ENCODE measurements at regions not wholly inside any gene's neighbourhood (a gene's known extent, or its start where the extent isn't known, plus 50 kb on each side); places are given as distances from the start of the nearest gene placed in this dataset.

DNA sequence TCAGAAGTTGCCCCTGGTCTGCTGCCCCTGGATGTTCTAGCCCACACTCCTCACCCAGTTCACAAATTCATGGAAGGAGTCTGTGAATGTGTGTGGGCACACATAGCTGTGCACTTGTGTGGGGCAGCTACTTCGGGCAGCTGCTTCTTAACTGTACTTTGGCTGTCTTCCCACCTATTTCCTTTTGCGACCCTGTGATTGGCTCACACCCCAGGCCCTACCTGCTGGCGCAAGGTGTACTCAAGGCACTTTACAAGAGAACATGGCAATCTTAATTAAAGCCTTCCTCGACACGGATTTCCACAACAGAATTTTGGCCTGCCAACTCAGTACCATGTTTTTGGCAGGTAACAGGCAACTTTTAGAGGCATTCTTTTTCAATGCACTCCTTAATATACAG lies 86.5 kb upstream of the CTTNBP2NL start:
- TF ChIP-seq, protein P1, sequence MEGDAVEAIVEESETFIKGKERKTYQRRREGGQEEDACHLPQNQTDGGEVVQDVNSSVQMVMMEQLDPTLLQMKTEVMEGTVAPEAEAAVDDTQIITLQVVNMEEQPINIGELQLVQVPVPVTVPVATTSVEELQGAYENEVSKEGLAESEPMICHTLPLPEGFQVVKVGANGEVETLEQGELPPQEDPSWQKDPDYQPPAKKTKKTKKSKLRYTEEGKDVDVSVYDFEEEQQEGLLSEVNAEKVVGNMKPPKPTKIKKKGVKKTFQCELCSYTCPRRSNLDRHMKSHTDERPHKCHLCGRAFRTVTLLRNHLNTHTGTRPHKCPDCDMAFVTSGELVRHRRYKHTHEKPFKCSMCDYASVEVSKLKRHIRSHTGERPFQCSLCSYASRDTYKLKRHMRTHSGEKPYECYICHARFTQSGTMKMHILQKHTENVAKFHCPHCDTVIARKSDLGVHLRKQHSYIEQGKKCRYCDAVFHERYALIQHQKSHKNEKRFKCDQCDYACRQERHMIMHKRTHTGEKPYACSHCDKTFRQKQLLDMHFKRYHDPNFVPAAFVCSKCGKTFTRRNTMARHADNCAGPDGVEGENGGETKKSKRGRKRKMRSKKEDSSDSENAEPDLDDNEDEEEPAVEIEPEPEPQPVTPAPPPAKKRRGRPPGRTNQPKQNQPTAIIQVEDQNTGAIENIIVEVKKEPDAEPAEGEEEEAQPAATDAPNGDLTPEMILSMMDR (IDR thresholded peaks at IDR 0.05), result no peak
- no peak for TF ChIP-seq POLR2A (IDR thresholded peaks at IDR 0.05)
- no peak for TF ChIP-seq EP300 (IDR thresholded peaks at IDR 0.05)

Data from suprapubic skin (tissue), 3 donors.